ENCODE measurements at regions not wholly inside any gene's neighbourhood (a gene's known extent, or its start where the extent isn't known, plus 50 kb on each side); places are given as distances from the start of the nearest gene placed in this dataset.

DNA sequence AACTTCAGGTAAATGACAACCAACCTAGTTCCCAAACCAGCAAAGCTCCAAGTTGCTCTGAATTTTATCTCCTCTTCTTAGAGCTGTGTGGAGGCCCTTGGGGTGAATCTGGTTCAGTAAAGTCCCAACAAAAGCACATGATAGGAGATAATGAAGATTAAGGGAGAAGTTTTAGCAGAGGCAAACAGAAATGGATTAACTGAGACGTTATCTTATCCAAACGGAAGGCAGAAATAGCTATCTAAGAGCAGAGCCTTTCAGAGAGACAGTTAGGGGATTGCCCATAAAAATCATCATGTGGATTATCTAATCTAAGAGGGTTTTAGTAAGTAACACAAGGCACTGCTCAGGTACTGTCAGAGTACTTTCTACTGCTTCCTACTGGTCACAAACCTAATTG, 183.9 kb upstream of the ZNF618 start:
- Histone ChIP-seq H3K4me1 (ENCODE audit: control insufficient read depth, insufficient read depth, low read length) (no peaks in the 10 kb centered on the region), H3K27me3 (ENCODE audit: control insufficient read depth, insufficient read depth, low read length) (peaks cover 12% of the 10 kb centered on the region), H3K4me3 (ENCODE audit: low read length) (no peak overlapping the region), H3K9ac (ENCODE audit: low read length) (no peak overlapping the region), H3K27ac (ENCODE audit: low read depth, low read length) (no peak overlapping the region), H3K36me3 (ENCODE audit: control insufficient read depth, insufficient read depth, low read length) (no peaks in the 10 kb centered on the region)

DNA sequence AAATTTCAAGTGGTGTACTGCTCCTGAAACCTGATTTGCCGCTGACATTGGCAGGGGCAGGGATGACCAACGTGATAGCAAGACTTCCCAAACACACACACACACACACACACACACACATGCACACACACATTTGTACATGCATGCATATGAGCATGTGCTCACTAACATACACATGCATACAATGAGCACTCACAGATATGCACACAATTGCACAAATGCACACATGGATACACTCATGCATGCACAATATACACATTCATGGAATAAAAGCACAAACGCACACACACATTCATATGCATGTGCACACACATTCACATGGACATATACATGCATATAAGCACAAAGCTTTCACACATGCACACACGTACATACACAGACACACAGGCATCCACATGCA, 181.2 kb upstream of the ZNF618 start:
- Histone ChIP-seq H3K4me1 (ENCODE audit: control insufficient read depth, insufficient read depth, low read length) (no peaks in the 10 kb centered on the region), H3K4me3 (ENCODE audit: low read length) (no peak overlapping the region), H3K27ac (ENCODE audit: low read depth, low read length) (no peak overlapping the region), H3K27me3 (ENCODE audit: control insufficient read depth, insufficient read depth, low read length) (peaks cover 3% of the 10 kb centered on the region), H3K36me3 (ENCODE audit: control insufficient read depth, insufficient read depth, low read length) (no peaks in the 10 kb centered on the region), H3K9ac (ENCODE audit: low read length) (no peak overlapping the region)

DNA sequence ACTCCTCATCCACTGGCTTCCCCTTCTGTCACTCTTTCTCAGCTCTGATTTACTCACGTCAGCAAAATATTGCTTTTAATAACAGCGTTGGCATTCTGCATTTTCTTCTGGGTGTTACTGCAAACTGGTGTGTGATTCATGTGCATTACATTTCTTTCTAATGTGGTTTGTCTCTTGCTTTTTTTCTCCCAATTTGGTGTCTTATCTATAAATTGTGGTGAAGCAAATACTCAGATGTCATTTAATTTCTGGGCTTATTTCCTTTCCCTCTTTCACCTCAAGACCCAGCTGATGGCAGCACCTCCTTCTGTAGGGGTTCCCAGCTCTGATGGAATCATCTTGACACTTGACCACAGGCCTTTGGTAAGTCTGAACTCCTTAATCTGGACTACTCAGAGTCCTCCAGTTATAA, 180.7 kb upstream of the ZNF618 start:
- no peak overlapping the region for H3K9ac ChIP-seq (ENCODE audit: low read length)

DNA sequence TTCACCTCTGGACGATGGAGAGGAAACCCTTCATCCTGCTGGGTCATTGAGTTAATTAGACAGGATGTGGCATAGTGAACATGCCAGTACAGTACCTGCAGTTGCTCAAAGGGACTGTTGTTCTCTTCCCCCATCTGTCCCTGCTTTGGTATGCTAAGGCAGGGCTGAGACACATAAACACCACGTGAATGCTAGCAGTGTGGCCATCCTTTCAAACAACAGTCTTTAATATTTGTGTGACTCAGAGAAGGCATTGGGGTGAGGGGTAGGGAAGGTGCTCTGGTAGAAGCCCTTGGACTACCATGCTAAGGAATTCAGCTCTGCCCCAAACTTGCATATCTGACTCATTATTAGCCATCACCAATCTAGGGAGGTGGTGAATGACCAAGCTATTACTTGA, 180.2 kb upstream of the ZNF618 start:
- Histone ChIP-seq H3K36me3 (ENCODE audit: control insufficient read depth, insufficient read depth, low read length) (no peaks in the 10 kb centered on the region), H3K9ac (ENCODE audit: low read length) (no peak overlapping the region)

More for the DNA sequence above, 180.7 kb upstream of the ZNF618 start:
- H3K27ac ChIP-seq (ENCODE audit: low read depth, low read length): no peak overlapping the region
- no peaks in the 10 kb centered on the region for H3K36me3 ChIP-seq (ENCODE audit: control insufficient read depth, insufficient read depth, low read length)
- no peaks in the 10 kb centered on the region for H3K4me1 ChIP-seq (ENCODE audit: control insufficient read depth, insufficient read depth, low read length)
- peaks cover 3% of the 10 kb centered on the region for H3K27me3 ChIP-seq (ENCODE audit: control insufficient read depth, insufficient read depth, low read length)
- H3K4me3 ChIP-seq (ENCODE audit: low read length): no peak overlapping the region

DNA sequence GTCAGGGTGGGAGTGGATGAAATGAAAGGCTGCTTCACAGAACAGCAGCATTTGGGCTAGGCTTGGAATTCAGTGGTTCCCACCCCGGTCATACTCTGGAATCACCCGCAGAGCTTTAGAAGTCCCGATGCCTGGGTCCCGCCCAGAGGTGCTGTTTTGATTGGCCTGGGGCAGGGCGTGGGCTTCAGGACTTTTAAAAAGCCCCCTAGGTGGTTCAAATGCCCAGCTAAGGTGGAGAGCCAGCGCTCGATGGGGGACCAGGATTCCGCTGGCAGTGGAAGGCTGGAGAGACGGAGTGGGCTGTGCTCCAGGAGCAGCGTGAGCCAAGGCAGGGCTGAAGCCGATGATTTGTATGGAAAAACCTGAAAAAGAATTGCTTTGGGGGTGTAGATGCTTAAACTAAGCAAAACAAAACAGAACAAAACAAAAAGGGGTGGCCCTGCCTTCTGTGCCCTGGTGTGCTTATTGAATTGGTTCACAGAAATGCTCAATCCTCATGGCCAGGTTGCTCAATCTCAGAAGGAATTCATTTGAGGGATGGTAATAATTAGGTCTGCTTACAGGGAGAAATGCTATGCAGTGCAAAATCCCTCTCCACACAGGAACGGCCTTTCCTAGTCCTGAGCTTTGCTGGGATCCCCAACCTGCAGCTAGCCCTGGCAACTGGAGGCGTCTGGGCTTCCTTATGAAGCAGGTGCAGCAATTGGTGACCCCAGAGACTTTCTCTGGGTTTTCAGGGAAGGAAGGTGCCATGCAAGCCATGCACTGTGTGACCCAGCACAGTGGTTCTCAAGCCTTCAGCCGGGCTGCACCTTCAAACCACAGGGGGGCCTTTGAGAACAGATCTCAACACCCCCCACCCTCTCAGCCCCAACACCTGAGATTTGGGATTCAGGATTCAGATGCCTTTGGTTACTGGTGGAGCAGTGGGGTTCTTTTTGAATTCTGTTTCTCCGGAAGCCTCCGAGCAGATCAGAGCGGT, 174.0 kb upstream of the ZNF618 start:
- no peaks in the 10 kb centered on the region for H3K4me1 ChIP-seq (ENCODE audit: control insufficient read depth, insufficient read depth, low read length)
- H3K9ac ChIP-seq (ENCODE audit: low read length): no peak overlapping the region
- H3K4me3 ChIP-seq (ENCODE audit: low read length): no peak overlapping the region
- no peak overlapping the region for H3K27ac ChIP-seq (ENCODE audit: low read depth, low read length)
- peaks cover 3% of the 10 kb centered on the region for H3K27me3 ChIP-seq (ENCODE audit: control insufficient read depth, insufficient read depth, low read length)
- no peaks in the 10 kb centered on the region for H3K36me3 ChIP-seq (ENCODE audit: control insufficient read depth, insufficient read depth, low read length)

More for the DNA sequence above, 180.2 kb upstream of the ZNF618 start:
- Histone ChIP-seq H3K4me3 (ENCODE audit: low read length) (no peak overlapping the region), H3K4me1 (ENCODE audit: control insufficient read depth, insufficient read depth, low read length) (no peaks in the 10 kb centered on the region), H3K27ac (ENCODE audit: low read depth, low read length) (no peak overlapping the region), H3K27me3 (ENCODE audit: control insufficient read depth, insufficient read depth, low read length) (peaks cover 3% of the 10 kb centered on the region)

DNA sequence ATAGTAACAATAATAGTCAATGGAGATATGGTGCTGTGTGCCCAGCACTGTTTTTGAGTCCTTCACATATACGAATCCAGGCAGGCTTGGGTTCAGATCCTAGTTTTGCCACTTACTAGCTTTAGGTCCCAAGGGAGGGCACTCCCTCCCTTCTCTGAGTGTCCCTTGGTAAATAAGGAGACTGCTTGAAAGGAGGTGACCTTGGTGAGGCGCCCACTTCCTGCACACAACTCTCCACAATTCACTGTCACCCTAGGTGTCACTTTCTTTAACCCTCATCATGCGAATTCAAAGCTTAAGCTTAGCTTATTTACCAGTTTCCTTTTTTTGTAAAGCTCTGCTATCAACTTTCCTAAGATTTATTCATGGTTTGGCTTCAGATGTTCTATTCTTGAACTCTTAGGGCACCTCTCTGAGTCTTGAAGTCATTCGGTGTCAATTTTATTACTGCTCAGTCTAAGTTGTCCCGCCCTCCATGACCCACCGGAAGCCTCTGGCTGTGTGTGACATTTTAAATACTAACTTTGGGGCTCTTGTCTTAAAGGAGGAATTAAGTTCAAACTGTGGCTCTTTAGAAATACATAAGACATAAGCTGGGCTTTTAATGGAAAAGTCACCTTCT, 170.7 kb upstream of the ZNF618 start:
- Histone ChIP-seq H3K27ac (ENCODE audit: low read depth, low read length) (no peak overlapping the region), H3K4me3 (ENCODE audit: low read length) (no peak overlapping the region), H3K36me3 (ENCODE audit: control insufficient read depth, insufficient read depth, low read length) (no peaks in the 10 kb centered on the region), H3K4me1 (ENCODE audit: control insufficient read depth, insufficient read depth, low read length) (no peaks in the 10 kb centered on the region), H3K27me3 (ENCODE audit: control insufficient read depth, insufficient read depth, low read length) (no peaks in the 10 kb centered on the region), H3K9ac (ENCODE audit: low read length) (no peak overlapping the region)

DNA sequence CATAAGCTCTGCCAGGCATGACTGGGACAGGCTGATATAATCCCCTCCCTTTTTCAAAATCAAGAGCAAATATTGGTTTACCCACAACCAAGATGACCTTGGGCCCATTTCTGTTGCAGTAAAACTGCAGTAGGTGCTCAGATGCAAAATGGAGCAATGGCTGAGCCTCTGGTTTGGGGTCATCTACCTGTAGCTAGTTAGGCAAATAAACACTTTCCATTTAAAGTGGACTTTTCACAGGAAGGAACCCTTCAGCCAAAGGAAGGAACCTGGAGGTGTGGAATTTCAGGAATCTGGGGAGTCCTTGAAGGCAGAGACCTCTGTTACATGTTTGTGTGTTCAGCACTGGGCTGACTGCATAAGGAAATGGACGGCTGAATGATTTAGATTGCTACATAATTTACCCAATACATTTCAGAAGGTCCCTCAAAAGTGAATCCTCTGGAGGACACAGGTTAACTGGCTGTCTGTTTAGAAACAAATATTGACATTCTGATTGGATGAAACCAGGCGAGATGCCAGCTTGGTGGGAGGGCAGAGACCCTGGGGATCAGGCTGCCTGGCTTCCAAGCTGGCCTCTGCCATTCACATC, 170.1 kb upstream of the ZNF618 start:
- no peak overlapping the region for H3K4me3 ChIP-seq (ENCODE audit: low read length)
- no peak overlapping the region for H3K9ac ChIP-seq (ENCODE audit: low read length)
- no peak overlapping the region for H3K27ac ChIP-seq (ENCODE audit: low read depth, low read length)
- no peaks in the 10 kb centered on the region for H3K4me1 ChIP-seq (ENCODE audit: control insufficient read depth, insufficient read depth, low read length)
- H3K36me3 ChIP-seq (ENCODE audit: control insufficient read depth, insufficient read depth, low read length): no peaks in the 10 kb centered on the region
- no peaks in the 10 kb centered on the region for H3K27me3 ChIP-seq (ENCODE audit: control insufficient read depth, insufficient read depth, low read length)

DNA sequence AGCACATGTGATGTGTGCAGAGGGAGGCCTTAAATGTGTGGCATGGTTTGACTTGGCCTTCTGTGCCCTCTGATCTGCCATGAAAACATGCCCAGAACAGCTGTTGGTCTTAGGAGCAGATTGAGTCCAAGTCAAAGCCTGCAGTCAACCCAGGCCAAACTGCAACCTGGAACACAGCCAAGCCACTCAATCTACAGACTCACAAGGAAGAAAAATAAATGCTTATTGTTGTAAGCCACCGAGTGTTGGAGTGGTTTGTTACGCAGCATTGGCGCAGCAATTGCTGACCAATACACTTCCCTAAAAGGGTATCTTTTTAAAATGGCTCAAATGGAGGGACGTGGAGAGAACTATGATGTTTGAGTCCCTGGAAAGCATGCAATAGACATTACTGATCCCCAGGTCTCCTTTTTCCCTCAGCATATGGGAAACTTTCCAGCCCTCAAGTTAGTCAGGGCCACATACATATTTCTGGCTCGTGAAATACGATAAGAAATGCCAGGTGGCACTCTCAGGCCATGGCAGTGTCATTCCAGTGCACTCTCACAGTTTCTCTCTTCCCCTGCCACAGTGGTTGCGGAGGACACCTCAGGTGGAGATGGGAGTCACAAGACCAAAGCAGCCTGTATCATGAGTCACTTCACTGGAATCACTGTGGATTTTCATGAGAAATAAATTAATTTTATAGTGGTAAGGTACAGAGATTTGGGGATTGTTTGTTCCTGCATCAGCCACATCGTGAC, 168.0 kb upstream of the ZNF618 start:
- Histone ChIP-seq H3K4me1 (ENCODE audit: control insufficient read depth, insufficient read depth, low read length) (no peaks in the 10 kb centered on the region), H3K27ac (ENCODE audit: low read depth, low read length) (no peak overlapping the region)

DNA sequence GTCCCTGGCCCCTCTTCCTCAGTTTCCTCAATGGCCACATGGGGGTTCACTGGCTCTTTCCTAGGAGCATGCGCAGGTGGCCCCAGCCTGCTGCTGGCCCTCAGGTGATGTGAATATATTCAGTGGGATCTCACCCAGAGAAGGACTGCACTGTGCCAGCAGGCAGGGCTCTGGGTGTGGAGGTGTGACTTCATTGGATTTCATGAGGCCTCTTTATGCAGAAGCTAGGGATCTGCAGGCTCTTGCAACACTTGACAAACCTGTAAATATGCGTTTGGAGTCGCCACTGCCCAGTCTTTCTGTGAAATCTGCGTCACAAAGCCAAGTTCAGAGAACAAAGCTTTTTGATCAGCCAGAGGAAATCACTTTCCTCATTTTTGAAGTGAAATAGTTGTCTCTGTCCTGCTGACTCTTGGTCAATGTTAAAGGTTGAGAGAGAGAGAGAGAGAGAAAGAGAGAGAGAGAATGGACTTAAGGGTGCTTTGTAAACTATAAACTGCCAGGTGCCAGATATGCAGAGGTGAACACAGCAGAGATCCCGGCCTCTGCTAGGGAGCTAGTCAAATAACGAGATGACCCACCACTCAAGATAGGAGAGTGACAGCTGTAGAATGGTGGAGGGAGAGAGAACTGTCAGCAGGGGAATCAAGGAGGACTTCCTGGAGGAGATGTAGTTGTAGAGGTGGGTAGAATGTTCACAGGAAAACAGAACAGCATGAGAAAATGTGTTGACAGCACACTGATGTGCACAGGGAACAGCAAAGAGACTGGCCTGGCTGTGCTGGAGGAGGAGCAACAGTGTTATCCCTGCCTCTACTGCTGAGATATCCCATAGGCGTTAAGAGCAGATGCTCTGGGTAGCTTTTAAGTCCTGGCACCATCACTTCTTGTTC, 167.0 kb upstream of the ZNF618 start:
- Histone ChIP-seq H3K27ac (ENCODE audit: low read depth, low read length) (no peak overlapping the region), H3K36me3 (ENCODE audit: control insufficient read depth, insufficient read depth, low read length) (no peaks in the 10 kb centered on the region), H3K4me3 (ENCODE audit: low read length) (no peak overlapping the region), H3K9ac (ENCODE audit: low read length) (no peak overlapping the region), H3K4me1 (ENCODE audit: control insufficient read depth, insufficient read depth, low read length) (no peaks in the 10 kb centered on the region), H3K27me3 (ENCODE audit: control insufficient read depth, insufficient read depth, low read length) (no peaks in the 10 kb centered on the region)

More for the DNA sequence above, 168.0 kb upstream of the ZNF618 start:
- H3K9ac ChIP-seq (ENCODE audit: low read length): no peak overlapping the region
- no peak overlapping the region for H3K4me3 ChIP-seq (ENCODE audit: low read length)
- no peaks in the 10 kb centered on the region for H3K36me3 ChIP-seq (ENCODE audit: control insufficient read depth, insufficient read depth, low read length)
- H3K27me3 ChIP-seq (ENCODE audit: control insufficient read depth, insufficient read depth, low read length): no peaks in the 10 kb centered on the region

DNA sequence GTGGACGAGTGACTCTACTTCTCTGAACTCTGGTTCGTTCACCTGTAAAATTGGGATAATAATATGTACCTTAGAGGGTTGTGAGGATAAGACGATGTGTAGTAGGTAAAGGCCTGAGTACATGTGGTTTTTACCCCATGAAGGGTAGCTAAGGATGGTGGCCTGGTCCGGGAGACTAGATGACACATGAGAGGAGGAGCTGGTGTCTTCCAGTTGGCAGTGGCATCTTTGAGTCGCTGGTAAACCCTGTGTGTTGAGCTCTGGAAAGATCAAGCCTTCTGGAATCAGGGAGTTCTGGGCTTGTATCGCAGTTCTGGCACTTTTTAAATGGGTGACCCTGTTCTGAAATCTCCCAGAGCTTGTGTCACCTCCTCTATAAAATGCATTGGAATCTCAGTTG, 166.4 kb upstream of the ZNF618 start:
- Histone ChIP-seq H3K27me3 (ENCODE audit: control insufficient read depth, insufficient read depth, low read length) (no peaks in the 10 kb centered on the region), H3K27ac (ENCODE audit: low read depth, low read length) (no peak overlapping the region), H3K9ac (ENCODE audit: low read length) (no peak overlapping the region), H3K4me3 (ENCODE audit: low read length) (no peak overlapping the region), H3K4me1 (ENCODE audit: control insufficient read depth, insufficient read depth, low read length) (no peaks in the 10 kb centered on the region), H3K36me3 (ENCODE audit: control insufficient read depth, insufficient read depth, low read length) (no peaks in the 10 kb centered on the region)

DNA sequence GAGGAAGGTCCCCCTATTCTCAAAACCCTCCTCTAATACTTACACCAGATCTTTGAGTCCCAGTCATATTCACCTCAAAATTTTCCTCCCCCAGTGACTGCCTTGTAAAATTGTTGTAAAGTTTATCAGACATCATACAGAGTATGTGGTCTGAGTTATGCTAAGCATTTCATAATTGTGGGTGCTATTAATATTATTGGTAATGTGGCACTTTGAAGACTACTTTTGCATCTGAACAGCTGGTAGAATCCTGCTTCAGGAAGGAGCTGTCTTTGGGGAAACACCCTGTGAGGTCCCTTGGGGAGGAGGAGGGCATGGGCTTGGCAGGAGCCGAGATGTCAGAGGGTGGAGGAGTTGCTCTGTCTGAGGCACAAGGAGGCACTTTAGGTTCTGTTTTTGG, 164.9 kb upstream of the ZNF618 start:
- no peak overlapping the region for H3K9ac ChIP-seq (ENCODE audit: low read length)
- H3K27me3 ChIP-seq (ENCODE audit: control insufficient read depth, insufficient read depth, low read length): no peaks in the 10 kb centered on the region
- no peaks in the 10 kb centered on the region for H3K4me1 ChIP-seq (ENCODE audit: control insufficient read depth, insufficient read depth, low read length)
- no peaks in the 10 kb centered on the region for H3K36me3 ChIP-seq (ENCODE audit: control insufficient read depth, insufficient read depth, low read length)
- no peak overlapping the region for H3K4me3 ChIP-seq (ENCODE audit: low read length)
- no peak overlapping the region for H3K27ac ChIP-seq (ENCODE audit: low read depth, low read length)

Data from rectal smooth muscle tissue (tissue), 1 donor.